ENCODE measurements at regions not wholly inside any gene's neighbourhood (a gene's known extent, or its start where the extent isn't known, plus 50 kb on each side); places are given as distances from the start of the nearest gene placed in this dataset.

GRCh38 chr1:14019461-14019860 is 319.5 kb downstream of the PRDM2 start:
- H3K9me3 ChIP-seq (ENCODE audit: insufficient read depth, low read depth): no peaks in the 10 kb centered on the region
- BruUV-seq (replicated peaks): no TSS peak
- POLR2A ChIA-PET (ENCODE audit: unreplicated experiment): no interaction called here
- intact Hi-C loops (cut with micrococcal nuclease; ENCODE audit: unreplicated experiment): no loop called here
- no peaks in the 10 kb centered on the region for H4K20me1 ChIP-seq (ENCODE audit: insufficient read depth)
- H3F3A ChIP-seq (ENCODE audit: insufficient read depth, low read depth): no peaks in the 10 kb centered on the region
- DNase-seq: no peak
- H2AFZ ChIP-seq: no peak overlapping the region
- no peaks in the 10 kb centered on the region for H3K9me2 ChIP-seq (ENCODE audit: insufficient read depth)
- no peaks in the 10 kb centered on the region for H3K4me1 ChIP-seq (replicated peaks; ENCODE audit: insufficient read depth)
- no peaks in the 10 kb centered on the region for H3K36me3 ChIP-seq (ENCODE audit: low read depth)
- CTCF ChIA-PET: no interaction called here
- H3K4me2 ChIP-seq: no peak overlapping the region
- H3K4me3 ChIP-seq: no peak overlapping the region
- H3K27ac ChIP-seq: no peak overlapping the region
- no peaks in the 10 kb centered on the region for H3K27me3 ChIP-seq (ENCODE audit: insufficient read depth, low read depth)
- no peaks in the 10 kb centered on the region for H3K79me2 ChIP-seq (ENCODE audit: low read depth)
- no peak for TF ChIP-seq EZH2 (IDR thresholded peaks at IDR 0.05; ENCODE audit: low read depth)
- no peak for TF ChIP-seq CTCF (conservative IDR thresholded peaks at IDR 0.05)

GRCh38 chr1:14020006-14020405 is 320.0 kb downstream of the PRDM2 start:
- Histone ChIP-seq H3K27me3 (ENCODE audit: insufficient read depth, low read depth) (no peaks in the 10 kb centered on the region), H3K4me1 (replicated peaks; ENCODE audit: insufficient read depth) (no peaks in the 10 kb centered on the region), H3K79me2 (ENCODE audit: low read depth) (no peaks in the 10 kb centered on the region), H3K4me3 (no peak overlapping the region), H3K4me2 (no peak overlapping the region), H3F3A (ENCODE audit: insufficient read depth, low read depth) (no peaks in the 10 kb centered on the region), H3K36me3 (ENCODE audit: low read depth) (no peaks in the 10 kb centered on the region), H3K27ac (no peak overlapping the region), H4K20me1 (ENCODE audit: insufficient read depth) (no peaks in the 10 kb centered on the region), H3K9me3 (ENCODE audit: insufficient read depth, low read depth) (no peaks in the 10 kb centered on the region), H2AFZ (no peak overlapping the region), H3K9me2 (ENCODE audit: insufficient read depth) (no peaks in the 10 kb centered on the region)
- ChIA-PET POLR2A (ENCODE audit: unreplicated experiment) (no interaction called here), CTCF (no interaction called here)
- intact Hi-C loops (cut with micrococcal nuclease; ENCODE audit: unreplicated experiment): no loop called here
- TF ChIP-seq CTCF (conservative IDR thresholded peaks at IDR 0.05): no peak
- no peak for TF ChIP-seq EZH2 (IDR thresholded peaks at IDR 0.05; ENCODE audit: low read depth)
- no TSS peak for BruUV-seq (replicated peaks)
- DNase-seq: no peak

- TF ChIP-seq EZH2 (IDR thresholded peaks at IDR 0.05; ENCODE audit: low read depth) (no peak), CTCF (conservative IDR thresholded peaks at IDR 0.05) (no peak)
Observed at GRCh38 chr1:14027099-14027498, 327.1 kb downstream of the PRDM2 start.

More at GRCh38 chr1:14027099-14027498, 327.1 kb downstream of the PRDM2 start:
- no peak for DNase-seq
- Histone ChIP-seq H3K4me1 (replicated peaks; ENCODE audit: insufficient read depth) (no peaks in the 10 kb centered on the region), H3F3A (ENCODE audit: insufficient read depth, low read depth) (no peaks in the 10 kb centered on the region), H2AFZ (no peak overlapping the region), H3K27ac (no peak overlapping the region), H3K9me3 (ENCODE audit: insufficient read depth, low read depth) (no peaks in the 10 kb centered on the region), H4K20me1 (ENCODE audit: insufficient read depth) (no peaks in the 10 kb centered on the region), H3K79me2 (ENCODE audit: low read depth) (no peaks in the 10 kb centered on the region), H3K9me2 (ENCODE audit: insufficient read depth) (no peaks in the 10 kb centered on the region), H3K4me3 (no peak overlapping the region), H3K27me3 (ENCODE audit: insufficient read depth, low read depth) (no peaks in the 10 kb centered on the region), H3K36me3 (ENCODE audit: low read depth) (no peaks in the 10 kb centered on the region), H3K4me2 (no peak overlapping the region)
- ChIA-PET CTCF (no interaction called here), POLR2A (ENCODE audit: unreplicated experiment) (no interaction called here)
- BruUV-seq (replicated peaks): no TSS peak
- intact Hi-C loops (cut with micrococcal nuclease; ENCODE audit: unreplicated experiment): no loop called here

Data from PC-9 (cell line).